Sigmoid colon (tissue), 4 donors: ENCODE measurements at regions not wholly inside any gene's neighbourhood (a gene's known extent, or its start where the extent isn't known, plus 50 kb on each side); places are given as distances from the start of the nearest gene placed in this dataset.

ENCODE experiments used
- CTCF ChIP-seq, 4 experiments: fragments of 450-650 bp in 3 of 4; fragments of 200-600 bp in 1 of 4; IDR thresholded peaks; one replicate each; pipeline ENCODE4 v1.5.1; 2016 to 2019; ENCODE audit warnings: antibody characterized with exemption in 4 of 4, mild to moderate bottlenecking in 3 of 4, moderate library complexity in 2 of 4
- POLR2A ChIP-seq, 2 donors: fragments of 450-650 bp; IDR thresholded peaks; one replicate each; pipeline ENCODE4 v1.6.1; 2016; ENCODE audit warnings: antibody characterized with exemption in 2 of 2, mild to moderate bottlenecking in 2 of 2, moderate library complexity in 2 of 2
- POLR2AphosphoS5 ChIP-seq, 4 donors: sonication (generic); formaldehyde crosslinking; IDR thresholded peaks; one replicate each; pipeline ENCODE4 v1.6.1; 2017; ENCODE audit warnings: antibody characterized with exemption in 4 of 4

DNA sequence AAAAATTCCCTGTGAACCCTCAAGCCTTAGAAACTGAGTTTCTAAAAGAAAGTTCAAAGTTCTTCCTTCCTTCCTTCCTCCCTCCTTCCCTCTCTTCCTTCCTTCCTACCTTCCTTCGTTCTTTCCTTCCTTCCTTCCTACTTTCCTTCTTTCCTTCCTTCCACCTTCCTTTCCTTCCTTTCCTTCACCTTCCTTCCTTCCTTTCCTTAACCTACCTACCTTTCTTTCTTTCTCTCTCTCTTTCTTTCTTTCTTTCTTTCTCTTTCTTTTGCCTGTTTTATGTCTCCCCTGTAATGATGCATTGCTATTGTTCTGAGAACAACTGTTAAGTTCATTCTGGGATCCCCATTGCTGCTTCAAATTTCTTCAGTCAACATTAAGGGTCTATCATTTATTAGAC, 551.1 kb downstream of the TFEC start:
- TF ChIP-seq CTCF (IDR thresholded peaks at IDR 0.05) (no peak), POLR2AphosphoS5 (IDR thresholded peaks at IDR 0.05) (no peak), POLR2A (IDR thresholded peaks at IDR 0.05) (no peak)
